CD14-positive monocyte (primary cell): ENCODE measurements at regions not wholly inside any gene's neighbourhood (a gene's known extent, or its start where the extent isn't known, plus 50 kb on each side); places are given as distances from the start of the nearest gene placed in this dataset.

Source experiments
- DNase-seq, 3 donors: peaks; one replicate each; pipeline ENCODE4 v3.0.0-alpha.2; 2011 to 2022
- H2AFZ ChIP-seq: 2 replicates; pipeline ENCODE4 v1.6.0; 2012; ENCODE audit warnings: mild to moderate bottlenecking, low read depth, low read length, inconsistent platforms; ENCODE audit not compliant: insufficient read depth, poor library complexity, severe bottlenecking
- H3K27ac ChIP-seq, 2 donors: 1 replicate in 1 of 2; 2 replicates in 1 of 2; pipeline ENCODE4 v1.5.1; 2012 to 2013; ENCODE audit warnings: low read length in 2 of 2, control low read depth in 1 of 2, inconsistent platforms in 1 of 2, low read depth in 1 of 2, mild to moderate bottlenecking in 1 of 2
- H3K27me3 ChIP-seq, 2 donors: one replicate each; pipeline versions ENCODE4 v1.6.0 to v1.6.1; 2011 to 2013; ENCODE audit warnings: low read length in 2 of 2; ENCODE audit not compliant: control insufficient read depth in 2 of 2, insufficient read depth in 2 of 2
- H3K36me3 ChIP-seq, 2 donors: replicated peaks in 1 of 2; 1 replicate in 1 of 2; 2 replicates in 1 of 2; pipeline versions ENCODE4 v1.5.1 to v1.6.1; 2012 to 2013; ENCODE audit warnings: low read length in 2 of 2, control low read depth in 1 of 2, inconsistent platforms in 1 of 2, mild to moderate bottlenecking in 1 of 2; ENCODE audit not compliant: insufficient read depth in 2 of 2, control insufficient read depth in 1 of 2
- H3K4me1 ChIP-seq, 2 donors: 1 replicate in 1 of 2; 2 replicates in 1 of 2; pipeline versions ENCODE4 v1.5.1 to v1.6.1; 2012 to 2013; ENCODE audit warnings: low read length in 2 of 2, control low read depth in 1 of 2, inconsistent platforms in 1 of 2, mild to moderate bottlenecking in 1 of 2, moderate library complexity in 1 of 2; ENCODE audit not compliant: insufficient read depth in 2 of 2, control insufficient read depth in 1 of 2
- H3K4me2 ChIP-seq: replicated peaks from 2 replicates; pipeline ENCODE3; 2012; ENCODE audit warnings: low read length, moderate library complexity, mild to moderate bottlenecking; ENCODE audit not compliant: poor library complexity, severe bottlenecking; ENCODE audit errors: extremely low read depth
- H3K4me3 ChIP-seq, 3 experiments: fragments of 200-600 bp in 1 of 3; sonication (generic) in 1 of 3; replicated peaks in 1 of 3; 1 replicate in 2 of 3; 2 replicates in 1 of 3; pipeline ENCODE4 v1.5.1; 2011 to 2013; ENCODE audit warnings: low read length in 3 of 3, mild to moderate bottlenecking in 3 of 3, control low read depth in 2 of 3, low read depth in 2 of 3, inconsistent platforms in 1 of 3, moderate library complexity in 1 of 3
- H3K79me2 ChIP-seq: 2 replicates; pipeline ENCODE4 v1.6.0; 2012; ENCODE audit warnings: mild to moderate bottlenecking, control low read depth, inconsistent platforms, low read length, moderate library complexity; ENCODE audit not compliant: insufficient read depth
- H3K9ac ChIP-seq: 2 replicates; pipeline ENCODE4 v1.6.0; 2017; ENCODE audit warnings: low read length, mild to moderate bottlenecking; ENCODE audit not compliant: insufficient read depth, poor library complexity, severe bottlenecking
- H3K9me3 ChIP-seq, 2 donors: replicated peaks in 1 of 2; 1 replicate in 1 of 2; 2 replicates in 1 of 2; pipeline versions ENCODE4 v1.5.1 to v1.6.1; 2012 to 2013; ENCODE audit warnings: low read length in 2 of 2, control low read depth in 1 of 2; ENCODE audit not compliant: control insufficient read depth in 1 of 2, insufficient read depth in 1 of 2
- H4K20me1 ChIP-seq: 2 replicates; pipeline ENCODE4 v1.6.0; 2012; ENCODE audit warnings: mild to moderate bottlenecking, low read length, control low read depth, moderate library complexity; ENCODE audit not compliant: insufficient read depth
- H3K27ac Mint-ChIP-seq, 7 donors: one replicate each; pipeline ENCODE4 v1.8.0; 2020; ENCODE audit warnings: mild to moderate bottlenecking in 7 of 7, mixed read lengths in 7 of 7, moderate library complexity in 6 of 7, inconsistent platforms in 2 of 7
- H3K27me3 Mint-ChIP-seq, 3 donors: one replicate each; pipeline ENCODE4 v1.8.0; 2021 to 2022; ENCODE audit warnings: low read depth in 3 of 3, mild to moderate bottlenecking in 3 of 3, mixed read lengths in 3 of 3, moderate library complexity in 3 of 3, inconsistent platforms in 1 of 3
- H3K36me3 Mint-ChIP-seq, 2 donors: one replicate each; pipeline ENCODE4 v1.8.0; 2020; ENCODE audit warnings: mixed read lengths in 2 of 2, inconsistent platforms in 1 of 2, mild to moderate bottlenecking in 1 of 2
- H3K4me1 Mint-ChIP-seq: one replicate; pipeline ENCODE4 v1.8.0; 2020; ENCODE audit warnings: mild to moderate bottlenecking, mixed read lengths
- H3K4me3 Mint-ChIP-seq, 2 donors: one replicate each; pipeline ENCODE4 v1.8.0; 2020; ENCODE audit warnings: mild to moderate bottlenecking in 2 of 2, mixed read lengths in 2 of 2, moderate library complexity in 1 of 2
- H3K9me3 Mint-ChIP-seq, 7 donors: one replicate each; pipeline ENCODE4 v1.8.0; 2020 to 2022; ENCODE audit warnings: mixed read lengths in 7 of 7, mild to moderate bottlenecking in 6 of 7, moderate library complexity in 6 of 7, inconsistent platforms in 2 of 7
- WGBS: methylation state at CpG from one replicate; pipeline ENCODE4 v1.1.5; 2013; ENCODE audit warnings: missing lambda C conversion rate; ENCODE audit not compliant: insufficient coverage; 5-methylcytosine and 5-hydroxymethylcytosine counted together
- intact Hi-C, 2 donors: fragments of 100-400 bp; cut with micrococcal nuclease; formaldehyde crosslinking; loops; one replicate each; pipeline versions ENCODE4 v1.15.0 to v1.15.1; 2023
- TF ChIP-seq, protein P1 (sequence below): fragments of 200-600 bp; IDR thresholded peaks from one replicate; pipeline ENCODE4 v1.8.0; 2022; ENCODE audit warnings: antibody characterized with exemption, mild to moderate bottlenecking

DNA sequence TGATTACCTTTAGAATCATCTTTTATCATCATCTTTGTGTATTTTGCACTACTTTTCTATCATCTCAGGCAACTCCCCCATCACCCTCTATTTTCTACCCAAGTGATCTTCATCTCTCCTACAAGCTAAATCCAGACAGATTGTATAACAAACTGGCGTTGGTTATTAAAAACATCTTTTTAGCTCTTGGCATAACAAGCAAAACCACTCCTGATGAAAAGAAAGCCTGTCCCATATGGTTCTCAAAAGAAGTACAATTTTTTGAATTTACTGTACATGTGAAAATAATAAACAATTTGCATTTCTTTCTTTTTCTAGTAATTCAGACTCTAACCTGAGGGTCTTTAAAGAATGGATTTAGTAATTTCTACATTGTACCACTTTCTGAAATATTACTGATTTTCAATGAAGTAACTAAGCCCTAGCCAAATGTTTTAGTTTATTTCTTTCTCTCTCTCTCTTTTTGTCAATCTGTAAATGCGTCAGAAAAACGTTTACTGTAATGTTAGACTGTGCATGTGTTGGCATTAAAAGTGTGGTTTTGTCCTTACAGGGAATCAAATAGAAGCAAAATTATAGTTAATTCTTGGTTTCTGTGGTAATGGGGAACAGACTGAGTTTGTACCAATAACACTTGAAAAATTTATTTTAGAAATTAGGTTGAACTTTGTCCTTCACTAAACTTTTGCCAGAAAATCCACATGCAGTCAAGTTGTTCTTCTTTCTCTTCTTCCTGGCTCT, 52.5 kb upstream of the RPS23 start:
- Histone ChIP-seq H3K27ac (no peak overlapping the region), H3K4me1 (no peaks in the 10 kb centered on the region), H3K36me3 (no peaks in the 10 kb centered on the region), H3K79me2 (no peaks in the 10 kb centered on the region), H3K27me3 (no peaks in the 10 kb centered on the region), H3K4me2 (no peak overlapping the region), H3K9ac (no peak overlapping the region), H3K9me3 (peaks cover 0 to 4% of the 10 kb centered on the region in 2 donors), H3K4me3 (no peak overlapping the region), H4K20me1 (no peaks in the 10 kb centered on the region), H2AFZ (no peak overlapping the region)
- Mint-ChIP-seq H3K4me1 (no peaks in the 10 kb centered on the region), H3K36me3 (no peaks in the 10 kb centered on the region), H3K4me3 (no peak overlapping the region), H3K27ac (no peak overlapping the region), H3K27me3 (peaks cover 0 to 3% (median 0%) of the 10 kb centered on the region in 3 donors), H3K9me3 (peaks cover 3 to 7% (median 4%) of the 10 kb centered on the region in 7 donors)
- intact Hi-C loops, result no loop called here
- no CpG with 5 or more reads among the region's 3 CpGs for WGBS
- DNase-seq, result no peak
- TF ChIP-seq, protein P1, sequence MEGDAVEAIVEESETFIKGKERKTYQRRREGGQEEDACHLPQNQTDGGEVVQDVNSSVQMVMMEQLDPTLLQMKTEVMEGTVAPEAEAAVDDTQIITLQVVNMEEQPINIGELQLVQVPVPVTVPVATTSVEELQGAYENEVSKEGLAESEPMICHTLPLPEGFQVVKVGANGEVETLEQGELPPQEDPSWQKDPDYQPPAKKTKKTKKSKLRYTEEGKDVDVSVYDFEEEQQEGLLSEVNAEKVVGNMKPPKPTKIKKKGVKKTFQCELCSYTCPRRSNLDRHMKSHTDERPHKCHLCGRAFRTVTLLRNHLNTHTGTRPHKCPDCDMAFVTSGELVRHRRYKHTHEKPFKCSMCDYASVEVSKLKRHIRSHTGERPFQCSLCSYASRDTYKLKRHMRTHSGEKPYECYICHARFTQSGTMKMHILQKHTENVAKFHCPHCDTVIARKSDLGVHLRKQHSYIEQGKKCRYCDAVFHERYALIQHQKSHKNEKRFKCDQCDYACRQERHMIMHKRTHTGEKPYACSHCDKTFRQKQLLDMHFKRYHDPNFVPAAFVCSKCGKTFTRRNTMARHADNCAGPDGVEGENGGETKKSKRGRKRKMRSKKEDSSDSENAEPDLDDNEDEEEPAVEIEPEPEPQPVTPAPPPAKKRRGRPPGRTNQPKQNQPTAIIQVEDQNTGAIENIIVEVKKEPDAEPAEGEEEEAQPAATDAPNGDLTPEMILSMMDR, result no peak

DNA sequence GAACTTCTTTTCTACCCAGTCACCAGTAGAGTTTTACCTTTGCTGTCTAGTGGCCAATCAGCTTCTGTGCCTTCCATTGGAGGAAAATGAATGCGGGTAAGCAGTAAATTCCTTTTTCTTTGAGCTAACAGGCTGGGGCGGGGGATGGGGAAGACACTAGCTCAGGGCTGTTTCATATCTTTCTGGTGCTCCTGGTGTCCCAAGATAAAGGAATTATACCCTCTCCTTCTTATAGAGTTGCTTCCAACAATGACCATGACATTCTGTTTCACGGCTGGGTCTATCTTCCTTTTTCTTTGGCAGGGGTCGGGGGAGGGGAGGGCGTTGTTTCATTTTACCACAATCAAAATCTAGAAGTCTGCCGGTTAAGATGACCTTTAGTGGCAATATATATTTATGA, 51.2 kb upstream of the RPS23 start:
- Histone ChIP-seq H3K27ac (no peak overlapping the region), H2AFZ (no peak overlapping the region), H3K4me2 (no peak overlapping the region), H3K27me3 (no peaks in the 10 kb centered on the region), H3K9ac (no peak overlapping the region), H3K9me3 (peaks cover 0 to 4% of the 10 kb centered on the region in 2 donors), H3K4me1 (no peaks in the 10 kb centered on the region), H4K20me1 (no peaks in the 10 kb centered on the region), H3K4me3 (no peak overlapping the region), H3K79me2 (no peaks in the 10 kb centered on the region), H3K36me3 (no peaks in the 10 kb centered on the region)
- no CpG with 5 or more reads among the region's 6 CpGs for WGBS
- TF ChIP-seq, protein P1, result no peak
- no peaks in the 10 kb centered on the region for H3K4me1 Mint-ChIP-seq
- intact Hi-C loops, result no loop called here
- H3K36me3 Mint-ChIP-seq, result no peaks in the 10 kb centered on the region
- H3K27me3 Mint-ChIP-seq, result peaks cover 0 to 3% (median 0%) of the 10 kb centered on the region in 3 donors
- H3K9me3 Mint-ChIP-seq, result peaks cover 3 to 10% (median 4%) of the 10 kb centered on the region in 7 donors
- DNase-seq, result no peak
- H3K27ac Mint-ChIP-seq, result no peak overlapping the region
- no peak overlapping the region for H3K4me3 Mint-ChIP-seq
